ENCODE measurements at regions not wholly inside any gene's neighbourhood (a gene's known extent, or its start where the extent isn't known, plus 50 kb on each side); places are given as distances from the start of the nearest gene placed in this dataset.

DNA sequence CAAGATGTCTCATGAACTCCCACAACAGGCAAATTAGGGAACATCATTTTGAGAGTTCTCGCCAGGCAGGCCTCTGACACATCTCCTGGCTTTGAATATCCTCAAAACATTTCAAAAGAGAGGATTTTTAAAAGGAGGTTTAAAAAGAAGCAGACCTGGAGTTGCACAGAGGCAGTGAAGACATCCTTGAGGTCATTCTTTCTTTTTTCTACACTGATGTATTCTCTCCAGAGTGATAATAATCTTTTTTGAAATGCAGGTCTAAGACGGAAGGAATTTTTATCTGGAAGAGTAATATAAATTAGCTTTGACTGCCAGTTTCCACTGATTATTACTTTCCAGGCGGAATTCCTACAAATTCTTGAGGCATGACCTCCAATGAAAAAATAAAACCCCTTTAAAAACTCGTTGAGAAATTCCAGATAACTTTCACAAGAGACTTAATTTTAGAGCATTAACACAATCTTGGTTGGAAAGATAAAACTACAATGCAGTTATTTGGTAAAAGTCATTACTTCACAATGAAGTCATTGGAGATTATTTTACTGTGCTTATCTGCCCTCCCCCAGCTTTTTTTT, 125.0 kb downstream of the LYPLAL1 start:
- TF ChIP-seq, protein P1, sequence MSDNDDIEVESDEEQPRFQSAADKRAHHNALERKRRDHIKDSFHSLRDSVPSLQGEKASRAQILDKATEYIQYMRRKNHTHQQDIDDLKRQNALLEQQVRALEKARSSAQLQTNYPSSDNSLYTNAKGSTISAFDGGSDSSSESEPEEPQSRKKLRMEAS (IDR thresholded peaks at IDR 0.05) = no peak
- TF ChIP-seq, protein P2, sequence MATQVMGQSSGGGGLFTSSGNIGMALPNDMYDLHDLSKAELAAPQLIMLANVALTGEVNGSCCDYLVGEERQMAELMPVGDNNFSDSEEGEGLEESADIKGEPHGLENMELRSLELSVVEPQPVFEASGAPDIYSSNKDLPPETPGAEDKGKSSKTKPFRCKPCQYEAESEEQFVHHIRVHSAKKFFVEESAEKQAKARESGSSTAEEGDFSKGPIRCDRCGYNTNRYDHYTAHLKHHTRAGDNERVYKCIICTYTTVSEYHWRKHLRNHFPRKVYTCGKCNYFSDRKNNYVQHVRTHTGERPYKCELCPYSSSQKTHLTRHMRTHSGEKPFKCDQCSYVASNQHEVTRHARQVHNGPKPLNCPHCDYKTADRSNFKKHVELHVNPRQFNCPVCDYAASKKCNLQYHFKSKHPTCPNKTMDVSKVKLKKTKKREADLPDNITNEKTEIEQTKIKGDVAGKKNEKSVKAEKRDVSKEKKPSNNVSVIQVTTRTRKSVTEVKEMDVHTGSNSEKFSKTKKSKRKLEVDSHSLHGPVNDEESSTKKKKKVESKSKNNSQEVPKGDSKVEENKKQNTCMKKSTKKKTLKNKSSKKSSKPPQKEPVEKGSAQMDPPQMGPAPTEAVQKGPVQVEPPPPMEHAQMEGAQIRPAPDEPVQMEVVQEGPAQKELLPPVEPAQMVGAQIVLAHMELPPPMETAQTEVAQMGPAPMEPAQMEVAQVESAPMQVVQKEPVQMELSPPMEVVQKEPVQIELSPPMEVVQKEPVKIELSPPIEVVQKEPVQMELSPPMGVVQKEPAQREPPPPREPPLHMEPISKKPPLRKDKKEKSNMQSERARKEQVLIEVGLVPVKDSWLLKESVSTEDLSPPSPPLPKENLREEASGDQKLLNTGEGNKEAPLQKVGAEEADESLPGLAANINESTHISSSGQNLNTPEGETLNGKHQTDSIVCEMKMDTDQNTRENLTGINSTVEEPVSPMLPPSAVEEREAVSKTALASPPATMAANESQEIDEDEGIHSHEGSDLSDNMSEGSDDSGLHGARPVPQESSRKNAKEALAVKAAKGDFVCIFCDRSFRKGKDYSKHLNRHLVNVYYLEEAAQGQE (IDR thresholded peaks at IDR 0.05; ENCODE audit: low read depth) = no peak
- TF ChIP-seq ZBTB7A (IDR thresholded peaks at IDR 0.05; ENCODE audit: low read depth) (no peak), TCF12 (IDR thresholded peaks at IDR 0.05; ENCODE audit: low read depth) (no peak)
- TF ChIP-seq, protein P3, sequence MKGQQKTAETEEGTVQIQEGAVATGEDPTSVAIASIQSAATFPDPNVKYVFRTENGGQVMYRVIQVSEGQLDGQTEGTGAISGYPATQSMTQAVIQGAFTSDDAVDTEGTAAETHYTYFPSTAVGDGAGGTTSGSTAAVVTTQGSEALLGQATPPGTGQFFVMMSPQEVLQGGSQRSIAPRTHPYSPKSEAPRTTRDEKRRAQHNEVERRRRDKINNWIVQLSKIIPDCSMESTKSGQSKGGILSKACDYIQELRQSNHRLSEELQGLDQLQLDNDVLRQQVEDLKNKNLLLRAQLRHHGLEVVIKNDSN (IDR thresholded peaks at IDR 0.05) = no peak
